Natural killer cell (primary cell): ENCODE measurements at regions not wholly inside any gene's neighbourhood (a gene's known extent, or its start where the extent isn't known, plus 50 kb on each side); places are given as distances from the start of the nearest gene placed in this dataset.
"Not testable (repeated sequence)": the region's sequence is repeated elsewhere in the genome, so short reads cannot be mapped to it uniquely, and the experiment has no call there.

Experiments used
- ATAC-seq, 3 donors: fragments of 150-1000 bp in 2 of 3; fragments of 200-7000 bp in 1 of 3; cut with Tn5 transposase; 1 replicate in 1 of 3; 2 replicates in 2 of 3; pipeline ENCODE4 v1.10.0; 2021; ENCODE audit warnings: mild to moderate bottlenecking in 2 of 3, moderate library complexity in 2 of 3
- DNase-seq, 2 donors: peaks; one replicate each; pipeline versions ENCODE4 v3.0.0 to v3.0.0-alpha.2; 2013 to 2021; ENCODE audit warnings: mixed read lengths in 1 of 2
- H3K27ac ChIP-seq: one replicate; pipeline ENCODE4 v1.5.1; 2013; ENCODE audit warnings: mild to moderate bottlenecking, low read length
- H3K27me3 ChIP-seq: one replicate; pipeline ENCODE4 v1.6.1; 2013; ENCODE audit warnings: low read length; ENCODE audit not compliant: control insufficient read depth, insufficient read depth
- H3K36me3 ChIP-seq: one replicate; pipeline ENCODE4 v1.6.1; 2013; ENCODE audit warnings: low read length; ENCODE audit not compliant: control insufficient read depth, insufficient read depth
- H3K4me1 ChIP-seq: one replicate; pipeline ENCODE4 v1.6.1; 2013; ENCODE audit warnings: low read length; ENCODE audit not compliant: control insufficient read depth, insufficient read depth
- H3K4me3 ChIP-seq: one replicate; pipeline ENCODE4 v1.5.1; 2013; ENCODE audit warnings: low read length
- H3K9me3 ChIP-seq: one replicate; pipeline ENCODE4 v1.6.1; 2013; ENCODE audit warnings: low read length; ENCODE audit not compliant: control insufficient read depth, insufficient read depth
- H3K27ac Mint-ChIP-seq, 2 donors: one replicate each; pipeline ENCODE4 v1.8.0; 2022; ENCODE audit warnings: mild to moderate bottlenecking in 2 of 2, mixed read lengths in 2 of 2, moderate library complexity in 1 of 2
- H3K27me3 Mint-ChIP-seq, 2 donors: one replicate each; pipeline ENCODE4 v1.8.0; 2022; ENCODE audit warnings: low read depth in 2 of 2, mixed read lengths in 2 of 2
- H3K36me3 Mint-ChIP-seq: one replicate; pipeline ENCODE4 v1.8.0; 2022; ENCODE audit warnings: mixed read lengths
- H3K4me1 Mint-ChIP-seq, 2 donors: one replicate each; pipeline ENCODE4 v1.8.0; 2022; ENCODE audit warnings: mixed read lengths in 2 of 2
- H3K4me3 Mint-ChIP-seq: one replicate; pipeline ENCODE4 v1.8.0; 2022; ENCODE audit warnings: mild to moderate bottlenecking, moderate library complexity, mixed read lengths
- H3K9me3 Mint-ChIP-seq, 2 donors: one replicate each; pipeline ENCODE4 v1.8.0; 2022; ENCODE audit warnings: mixed read lengths in 2 of 2
- CTCF ChIP-seq: fragments of 200-600 bp; IDR thresholded peaks from one replicate; pipeline ENCODE4 v1.8.0; 2022; ENCODE audit warnings: antibody characterized with exemption
- WGBS: methylation state at CpG from one replicate; pipeline ENCODE4 v1.1.7; 2013; ENCODE audit warnings: missing lambda C conversion rate; ENCODE audit not compliant: insufficient coverage; 5-methylcytosine and 5-hydroxymethylcytosine counted together
- intact Hi-C: fragments of 100-400 bp; cut with micrococcal nuclease; formaldehyde crosslinking; loops from one replicate; pipeline ENCODE4 v1.14.2; 2022

GRCh38 chr7:13615679-13616078 is 373.8 kb downstream of the ETV1 start:
- TF ChIP-seq CTCF, result no peak
- no peaks in the 10 kb centered on the region for H3K36me3 Mint-ChIP-seq
- H3K36me3 ChIP-seq, result no peaks in the 10 kb centered on the region
- H3K4me1 Mint-ChIP-seq, result no peaks in the 10 kb centered on the region
- H3K27ac Mint-ChIP-seq, result no peak overlapping the region
- no peak overlapping the region for H3K4me3 Mint-ChIP-seq
- H3K27me3 ChIP-seq, result no peaks in the 10 kb centered on the region
- no peak overlapping the region for H3K4me3 ChIP-seq
- H3K27me3 Mint-ChIP-seq, result no peaks in the 10 kb centered on the region
- DNase-seq, result no peak
- no peak overlapping the region for H3K27ac ChIP-seq
- peaks cover 2 to 11% of the 10 kb centered on the region in 2 donors for H3K9me3 Mint-ChIP-seq
- no peaks in the 10 kb centered on the region for H3K9me3 ChIP-seq
- no CpG with 5 or more reads among the region's 1 CpG for WGBS
- no peaks in the 10 kb centered on the region for H3K4me1 ChIP-seq
- intact Hi-C loops, result no loop called here
- ATAC-seq, result no peak

DNA sequence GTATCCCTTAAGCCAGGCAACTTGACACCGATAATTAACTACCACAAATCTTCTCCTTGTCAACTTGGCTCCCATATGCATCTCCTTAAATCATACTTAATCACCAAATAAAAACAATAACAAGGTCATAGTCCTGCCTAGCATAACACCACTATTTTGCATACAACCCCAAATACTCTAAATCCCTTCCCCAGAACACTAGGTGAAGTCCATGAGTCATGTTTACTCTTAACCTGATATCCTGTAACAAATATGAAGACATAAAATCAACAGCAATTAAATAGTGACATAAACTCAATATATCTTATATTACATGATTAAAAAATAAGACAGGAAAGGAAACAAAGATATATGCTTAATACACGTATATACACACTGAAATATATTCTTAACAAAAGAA is 362.0 kb downstream of the ETV1 start:
- Histone ChIP-seq H3K27ac (no peak overlapping the region), H3K9me3 (no peaks in the 10 kb centered on the region), H3K4me1 (no peaks in the 10 kb centered on the region), H3K4me3 (no peak overlapping the region), H3K27me3 (no peaks in the 10 kb centered on the region), H3K36me3 (no peaks in the 10 kb centered on the region)
- Mint-ChIP-seq H3K4me1 (no peaks in the 10 kb centered on the region), H3K27ac (no peak overlapping the region), H3K27me3 (no peaks in the 10 kb centered on the region), H3K4me3 (no peak overlapping the region), H3K36me3 (no peaks in the 10 kb centered on the region), H3K9me3 (peaks cover 10 to 12% of the 10 kb centered on the region in 2 donors)
- 90% methylated on average over 1 of the region's 2 CpGs for WGBS
- intact Hi-C loops, result no loop called here
- DNase-seq (no peak), ATAC-seq (no peak)
- TF ChIP-seq CTCF, result no peak

GRCh38 chr7:13628239-13629001 is 361.0 kb downstream of the ETV1 start:
- Mint-ChIP-seq H3K27me3 (no peaks in the 10 kb centered on the region), H3K36me3 (no peaks in the 10 kb centered on the region), H3K4me1 (no peaks in the 10 kb centered on the region), H3K27ac (no peak overlapping the region), H3K4me3 (no peak overlapping the region), H3K9me3 (peaks cover 11 to 14% of the 10 kb centered on the region in 2 donors)
- no peak for DNase-seq
- 86% methylated on average over 6 of the region's 6 CpGs for WGBS
- no peak for TF ChIP-seq CTCF
- no peak for ATAC-seq
- H3K27me3 ChIP-seq, result no peaks in the 10 kb centered on the region
- H3K27ac ChIP-seq, result no peak overlapping the region
- H3K4me1 ChIP-seq, result no peaks in the 10 kb centered on the region
- H3K4me3 ChIP-seq, result no peak overlapping the region
- intact Hi-C loops, result no loop called here
- no peaks in the 10 kb centered on the region for H3K9me3 ChIP-seq
- no peaks in the 10 kb centered on the region for H3K36me3 ChIP-seq

- H3K27me3 Mint-ChIP-seq, H3K27me3 ChIP-seq, H3K9me3 ChIP-seq, H3K27ac Mint-ChIP-seq, H3K9me3 Mint-ChIP-seq, H3K4me3 ChIP-seq, H3K4me1 Mint-ChIP-seq, H3K27ac ChIP-seq, H3K36me3 Mint-ChIP-seq, ATAC-seq, DNase-seq, H3K36me3 ChIP-seq, H3K4me1 ChIP-seq, H3K4me3 Mint-ChIP-seq, intact Hi-C loops: not testable (repeated sequence)
- WGBS, result 57% methylated on average over 1 of the region's 2 CpGs
Observed at GRCh38 chr7:13631207-13632049, 358.0 kb downstream of the ETV1 start.
